GM18907 (cell line): ENCODE measurements at regions not wholly inside any gene's neighbourhood (a gene's known extent, or its start where the extent isn't known, plus 50 kb on each side); places are given as distances from the start of the nearest gene placed in this dataset.
"Not testable (repeated sequence)": the region's sequence is repeated elsewhere in the genome, so short reads cannot be mapped to it uniquely, and the experiment has no call there.

Experiments
- ATAC-seq: cut with Tn5 transposase; IDR thresholded peaks from one replicate; pipeline ENCODE4 v1.9.1; 2021; ENCODE audit warnings: mild to moderate bottlenecking, moderate library complexity; ENCODE audit not compliant: unreplicated experiment

- no peak for ATAC-seq
These were observed 643.4 kb downstream of the ACTR3B start for GRCh38 chr7:153402721-153403541.

DNA sequence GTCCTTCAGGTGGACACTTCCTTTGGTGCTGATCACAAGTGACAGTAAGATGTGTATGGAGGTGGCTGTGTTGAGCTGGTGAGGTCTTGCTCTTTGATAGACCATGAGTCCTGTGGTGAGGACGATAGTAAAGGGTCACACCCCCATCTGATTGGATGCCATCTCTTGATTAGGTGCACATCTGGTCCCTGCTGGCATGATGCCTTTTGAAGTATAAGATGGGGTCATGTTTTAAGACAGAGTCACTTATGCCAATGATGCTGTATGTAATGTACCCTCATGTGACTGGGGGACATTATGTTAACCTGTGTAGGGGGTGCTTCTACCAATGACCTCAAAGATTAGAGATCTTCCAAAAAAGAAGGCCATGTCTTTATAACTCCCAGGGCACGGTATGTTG, 644.6 kb downstream of the ACTR3B start:
- no peak for ATAC-seq

GRCh38 chr7:153404781-153405279, 645.3 kb downstream of the ACTR3B start:
- no peak for ATAC-seq

DNA sequence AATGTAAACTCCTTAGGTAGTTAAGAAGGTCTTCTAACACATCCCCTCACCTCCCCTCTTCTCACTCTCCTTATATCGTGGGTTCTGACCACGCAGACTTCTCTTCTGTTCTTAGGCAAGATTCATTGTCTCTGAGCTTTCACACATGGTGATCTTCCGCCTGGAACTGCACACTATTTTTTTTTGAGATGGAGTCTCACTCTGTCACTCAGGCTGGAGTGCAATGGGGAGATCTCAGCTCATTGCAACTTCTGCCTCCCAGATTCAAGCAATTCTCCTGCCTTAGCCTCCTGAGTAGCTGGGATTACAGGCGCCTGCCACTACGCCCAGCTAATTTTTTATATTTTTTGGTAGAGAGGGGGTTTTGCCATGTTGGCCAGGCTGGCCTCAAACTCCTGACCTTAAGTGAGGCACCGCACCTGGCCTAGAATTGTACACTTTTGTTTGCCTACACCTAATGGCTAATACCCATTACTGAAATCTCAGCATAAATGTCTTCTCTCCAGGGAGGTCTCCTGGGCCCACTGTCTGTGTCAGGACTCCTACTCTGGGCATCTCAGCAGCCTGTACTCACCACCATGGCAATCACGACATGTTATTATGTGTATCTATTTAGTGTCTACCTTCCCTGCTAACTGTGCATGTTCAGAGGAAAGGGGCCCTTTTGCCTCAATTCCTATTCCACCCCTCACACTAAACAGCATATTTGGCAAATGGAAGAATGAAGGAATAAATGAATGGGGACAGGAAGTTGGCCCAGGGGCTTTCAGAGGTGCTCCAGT, 646.3 kb upstream of the DPP6 start:
- no peak for ATAC-seq

GRCh38 chr7:153406486-153406872, 645.7 kb upstream of the DPP6 start:
- ATAC-seq, result no peak

GRCh38 chr7:153407291-153408046, 644.7 kb upstream of the DPP6 start:
- ATAC-seq, result no peak

- no peak for ATAC-seq
These were observed 643.5 kb upstream of the DPP6 start for GRCh38 chr7:153408360-153409335.

GRCh38 chr7:153409567-153410342, 642.4 kb upstream of the DPP6 start:
- ATAC-seq, result not testable (repeated sequence)

GRCh38 chr7:153410997-153411642, 641.1 kb upstream of the DPP6 start:
- not testable (repeated sequence) for ATAC-seq

DNA sequence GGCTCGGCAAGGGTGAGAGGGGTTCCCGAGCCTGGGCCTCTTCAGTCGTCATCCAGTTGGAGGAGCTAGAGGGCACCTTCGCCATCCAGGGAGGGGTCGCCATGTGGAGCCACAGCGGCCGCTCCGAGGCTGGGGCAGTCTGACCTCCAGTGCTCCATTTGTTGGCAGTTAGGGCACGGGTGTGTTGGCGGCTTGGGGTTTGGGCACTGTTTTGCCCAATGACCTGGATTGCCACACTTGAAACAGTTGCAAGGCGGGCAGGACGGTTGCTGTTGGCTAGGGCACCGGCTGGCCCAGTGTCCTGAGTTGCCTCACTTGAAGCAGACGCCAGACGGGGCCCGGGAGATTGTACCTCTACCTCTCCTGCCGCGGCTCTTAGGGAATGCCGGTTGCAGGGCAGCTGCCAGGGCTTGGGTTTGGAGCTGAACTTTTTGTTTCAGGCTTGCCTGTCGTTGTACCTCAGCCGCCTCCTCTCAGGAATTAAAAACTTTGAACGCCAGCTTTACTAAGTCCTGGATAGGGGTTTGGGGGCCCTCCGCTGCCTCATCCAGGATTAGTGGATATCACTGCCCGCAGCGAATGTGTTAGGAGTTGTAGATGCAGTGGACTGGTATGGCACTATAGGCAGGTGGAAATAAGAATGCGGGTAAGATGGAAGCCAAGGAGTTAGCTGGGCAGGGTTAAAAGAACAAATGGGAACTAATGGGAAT, 639.9 kb upstream of the DPP6 start:
- not testable (repeated sequence) for ATAC-seq

DNA sequence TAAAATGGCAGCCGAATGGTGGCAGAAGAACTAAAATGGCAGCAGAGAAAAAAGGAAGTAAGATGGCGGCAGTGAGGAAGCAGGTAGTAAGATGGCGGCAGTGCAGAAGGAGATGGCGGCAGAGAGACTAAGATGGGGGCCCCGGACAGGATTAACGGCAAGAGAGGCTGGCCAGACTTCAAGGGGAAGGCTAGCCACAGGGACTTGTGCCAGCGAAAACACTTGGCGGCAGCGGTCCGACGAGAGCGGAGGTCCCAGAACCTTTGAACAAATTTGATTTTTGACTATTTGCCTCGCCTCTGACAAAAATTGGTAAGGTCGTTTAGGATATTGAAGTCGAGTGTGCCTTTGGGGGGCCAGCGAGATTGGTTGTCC, 639.4 kb upstream of the DPP6 start:
- ATAC-seq, result not testable (repeated sequence)

DNA sequence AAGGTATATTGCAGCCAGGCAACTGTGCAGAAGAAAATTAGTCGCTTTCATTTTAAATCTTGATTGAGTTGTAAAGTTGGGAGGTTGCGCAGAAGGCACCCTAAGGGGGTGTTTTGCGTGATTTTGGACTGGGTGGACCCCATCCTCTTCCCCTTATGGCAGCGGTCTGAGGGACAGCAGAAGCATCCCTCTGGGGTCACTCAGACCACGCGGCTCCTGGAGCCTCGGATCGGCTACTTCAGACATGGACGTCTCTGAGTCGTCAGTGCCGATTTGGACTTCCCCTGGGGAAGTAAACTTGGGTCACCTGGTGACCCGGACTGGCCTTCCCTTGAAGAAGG, 639.0 kb upstream of the DPP6 start:
- ATAC-seq, result no peak

GRCh38 chr7:153413540-153414287, 638.5 kb upstream of the DPP6 start:
- ATAC-seq, result no peak

DNA sequence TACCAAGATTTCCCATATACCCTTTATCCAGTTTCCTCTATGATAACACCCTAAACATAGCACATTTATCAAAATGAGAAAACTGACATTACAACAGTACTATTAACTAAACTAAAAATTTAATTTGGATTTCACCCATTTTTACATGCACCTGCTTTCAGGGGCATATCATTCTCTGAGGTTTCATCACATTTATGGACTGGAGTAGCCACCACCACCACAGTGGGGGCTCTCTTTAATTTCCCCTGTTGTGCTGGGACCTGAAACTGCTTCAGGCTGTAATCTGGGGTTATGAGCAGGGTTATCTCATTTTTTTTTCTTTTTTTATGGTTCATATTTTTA, 637.9 kb upstream of the DPP6 start:
- no peak for ATAC-seq

DNA sequence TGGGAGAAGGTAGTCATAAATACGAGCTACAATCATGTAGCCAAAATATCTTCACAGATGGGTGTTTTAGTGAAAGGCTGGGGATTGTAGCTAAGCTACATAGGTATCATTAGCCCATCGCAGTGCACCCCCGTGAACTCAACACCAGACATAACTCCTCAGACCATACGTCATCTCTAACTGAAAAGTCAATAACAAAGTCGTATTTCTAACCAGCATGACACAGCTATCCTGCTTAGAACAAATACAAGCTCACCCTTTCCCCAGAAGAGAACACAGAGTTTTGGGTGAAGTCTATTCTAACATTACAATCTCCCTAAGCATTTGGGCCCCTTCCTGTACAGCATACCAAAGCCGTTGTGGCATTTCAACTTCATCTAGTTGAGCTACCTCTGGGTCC, 636.6 kb upstream of the DPP6 start:
- ATAC-seq, result no peak

DNA sequence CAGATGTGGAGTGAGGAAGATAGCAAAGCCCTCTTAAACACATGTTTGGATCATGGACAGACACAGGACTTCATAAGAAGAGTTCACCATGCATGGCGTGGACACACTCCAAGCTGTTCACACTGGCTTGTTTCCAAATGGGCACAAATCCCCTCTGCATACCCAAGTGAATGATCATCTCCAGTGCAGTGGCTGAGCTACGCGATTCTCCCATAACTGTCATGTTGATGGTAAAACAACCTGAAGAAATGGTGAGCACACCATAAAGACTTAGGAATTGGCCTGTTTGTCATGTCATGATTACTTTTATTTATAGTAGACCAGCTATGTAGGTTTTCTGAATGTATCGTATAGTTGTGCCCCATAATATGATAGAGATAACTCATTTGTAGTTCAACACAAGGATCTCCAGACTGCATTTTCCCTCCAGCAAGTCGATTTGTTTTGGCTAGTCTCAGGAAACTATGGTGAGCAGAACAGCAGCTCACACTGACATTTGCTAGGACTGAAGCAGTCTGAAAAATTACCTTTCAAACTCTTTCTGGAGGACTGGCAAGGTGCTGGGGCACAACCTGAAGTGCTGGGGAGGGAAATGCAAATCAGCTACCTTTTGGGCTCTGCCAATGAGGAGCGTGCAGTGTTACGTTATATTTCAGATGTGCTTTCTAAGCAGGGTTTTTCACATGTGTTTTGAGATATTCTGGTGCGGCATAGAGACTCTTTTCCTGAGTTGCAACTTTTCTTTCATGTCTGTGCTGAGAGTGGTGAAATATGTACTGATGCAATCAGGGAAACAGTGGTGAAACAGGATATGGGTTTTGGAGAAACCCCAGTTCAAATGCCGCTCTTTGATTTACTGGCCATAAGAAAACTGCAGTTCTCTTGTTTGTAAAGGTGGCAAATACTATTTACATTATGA, 629.6 kb upstream of the DPP6 start:
- no peak for ATAC-seq

DNA sequence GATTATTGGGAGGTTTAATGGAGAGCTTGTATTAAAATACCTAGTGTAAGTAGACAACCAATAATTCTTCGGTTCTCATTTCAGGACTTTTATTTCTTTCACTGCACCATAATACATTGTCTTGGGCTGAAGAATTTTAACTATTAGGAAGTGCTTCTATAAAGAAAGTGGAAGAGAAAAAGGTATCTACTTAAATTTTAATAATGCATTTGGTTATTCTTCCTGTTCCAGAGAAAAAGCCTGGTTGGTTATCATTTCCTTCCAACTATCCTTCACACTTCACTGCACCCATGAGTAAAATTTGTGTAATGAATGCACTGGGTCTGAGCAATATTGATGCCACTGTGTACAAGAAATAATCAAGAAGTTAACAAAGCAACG, 629.0 kb upstream of the DPP6 start:
- ATAC-seq, result no peak
